GM13977 (cell line): ENCODE measurements at regions not wholly inside any gene's neighbourhood (a gene's known extent, or its start where the extent isn't known, plus 50 kb on each side); places are given as distances from the start of the nearest gene placed in this dataset.

Experiments
- DNase-seq: peaks from one replicate; pipeline ENCODE4 v3.0.0; 2012; ENCODE audit warnings: low spot score
- in situ Hi-C: fragments of 300-500 bp; cut with MboI; formaldehyde crosslinking; loops from one replicate; pipeline ENCODE4 v1.12.0; 2022; ENCODE audit warnings: low sequenced_read_pairs, low pct_unique_long_range_greater_than_20kb, mixed read lengths, inconsistent platforms; ENCODE audit not compliant: unreplicated experiment
- TF ChIP-seq, protein P1 (sequence below): IDR thresholded peaks from 2 replicates; pipeline ENCODE4 v1.5.1; 2012; ENCODE audit warnings: mild to moderate bottlenecking, control low read depth; ENCODE audit not compliant: insufficient read depth; ENCODE audit errors: extremely low read depth, missing control alignments

DNA sequence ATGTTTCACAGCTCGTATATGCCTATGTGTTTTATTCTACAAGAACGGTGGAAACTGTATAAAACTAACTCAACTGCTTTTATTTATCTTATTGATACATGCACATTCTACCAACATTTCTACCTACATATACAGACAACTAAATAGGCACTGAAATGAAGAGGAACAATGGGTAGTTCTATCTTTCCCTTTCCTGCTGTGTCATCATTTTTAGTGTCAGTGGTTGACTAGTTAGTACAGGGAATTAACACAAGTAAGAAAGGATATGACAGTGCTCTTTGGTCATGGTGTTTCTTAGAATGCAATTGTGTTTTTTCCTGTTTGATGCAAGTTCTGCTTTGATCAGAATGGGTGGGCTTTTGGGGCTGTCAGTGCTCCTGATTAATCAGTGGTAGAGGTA, 293.8 kb upstream of the CTSO start:
- TF ChIP-seq, protein P1, sequence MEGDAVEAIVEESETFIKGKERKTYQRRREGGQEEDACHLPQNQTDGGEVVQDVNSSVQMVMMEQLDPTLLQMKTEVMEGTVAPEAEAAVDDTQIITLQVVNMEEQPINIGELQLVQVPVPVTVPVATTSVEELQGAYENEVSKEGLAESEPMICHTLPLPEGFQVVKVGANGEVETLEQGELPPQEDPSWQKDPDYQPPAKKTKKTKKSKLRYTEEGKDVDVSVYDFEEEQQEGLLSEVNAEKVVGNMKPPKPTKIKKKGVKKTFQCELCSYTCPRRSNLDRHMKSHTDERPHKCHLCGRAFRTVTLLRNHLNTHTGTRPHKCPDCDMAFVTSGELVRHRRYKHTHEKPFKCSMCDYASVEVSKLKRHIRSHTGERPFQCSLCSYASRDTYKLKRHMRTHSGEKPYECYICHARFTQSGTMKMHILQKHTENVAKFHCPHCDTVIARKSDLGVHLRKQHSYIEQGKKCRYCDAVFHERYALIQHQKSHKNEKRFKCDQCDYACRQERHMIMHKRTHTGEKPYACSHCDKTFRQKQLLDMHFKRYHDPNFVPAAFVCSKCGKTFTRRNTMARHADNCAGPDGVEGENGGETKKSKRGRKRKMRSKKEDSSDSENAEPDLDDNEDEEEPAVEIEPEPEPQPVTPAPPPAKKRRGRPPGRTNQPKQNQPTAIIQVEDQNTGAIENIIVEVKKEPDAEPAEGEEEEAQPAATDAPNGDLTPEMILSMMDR, result no peak
- in situ Hi-C loops, result no loop called here
- DNase-seq, result no peak

DNA sequence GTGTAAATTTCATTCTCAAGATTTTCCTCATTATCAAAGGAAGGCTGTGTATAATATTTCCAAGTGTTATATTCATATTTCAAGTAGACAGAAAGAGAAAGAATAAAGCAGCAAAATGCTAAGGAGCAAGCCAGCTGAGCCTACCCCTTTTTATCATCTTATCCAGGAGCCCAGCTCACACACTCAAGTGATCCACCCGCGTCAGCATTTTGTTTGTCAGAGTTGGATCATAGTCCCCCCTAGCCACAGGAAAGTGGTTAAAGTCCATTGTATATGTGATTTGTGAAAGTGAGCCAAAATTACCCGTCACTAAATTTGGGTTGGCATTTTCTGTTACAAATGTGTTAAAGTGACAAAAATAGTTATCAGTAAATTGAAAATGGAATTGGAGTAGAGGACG, 289.3 kb upstream of the CTSO start:
- in situ Hi-C loops, result no loop called here
- TF ChIP-seq, protein P1, result no peak

DNA sequence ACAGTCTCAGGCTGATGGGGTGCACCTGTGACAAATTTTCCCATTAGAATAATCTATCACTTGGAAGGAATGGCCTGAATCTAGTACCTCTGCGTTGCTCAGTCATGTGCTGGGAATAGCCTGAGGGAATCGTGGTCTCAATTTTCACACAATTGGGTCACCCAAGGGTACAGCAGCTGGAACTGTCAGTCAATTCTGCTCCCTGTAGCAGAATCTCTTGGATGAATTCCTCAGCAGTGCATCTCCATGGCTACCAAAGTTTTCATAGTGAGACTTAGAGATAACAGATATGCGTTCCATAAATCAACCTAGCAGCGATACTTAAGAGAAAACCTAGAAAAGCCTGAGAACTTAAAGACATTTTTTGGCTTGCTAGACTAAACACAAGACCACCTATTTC, 288.7 kb upstream of the CTSO start:
- in situ Hi-C loops, result no loop called here
- no peak for DNase-seq

More for the DNA sequence above, 289.3 kb upstream of the CTSO start:
- DNase-seq, result no peak

DNA sequence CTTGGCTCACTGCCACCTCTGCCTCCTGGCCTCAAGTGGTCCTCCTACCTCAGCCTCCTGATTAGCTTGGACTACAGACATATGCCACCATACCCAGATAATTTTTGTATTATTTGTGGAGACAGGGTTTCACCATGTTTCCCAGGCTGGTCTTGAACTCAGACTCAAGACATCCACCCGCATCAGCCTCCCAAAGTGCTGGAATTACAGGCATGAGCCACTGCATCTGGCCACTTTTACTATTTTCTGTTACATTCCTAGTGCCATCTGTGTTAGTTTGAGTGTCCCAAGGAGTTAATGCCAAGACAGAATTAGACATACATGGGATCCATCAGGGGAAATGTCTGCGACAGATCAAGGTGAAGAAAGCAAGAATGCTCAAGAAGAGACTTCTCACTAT, 288.2 kb upstream of the CTSO start:
- in situ Hi-C loops, result no loop called here
- TF ChIP-seq, protein P1, result no peak
- DNase-seq, result no peak

More for the DNA sequence above, 288.7 kb upstream of the CTSO start:
- TF ChIP-seq, protein P1, result no peak

DNA sequence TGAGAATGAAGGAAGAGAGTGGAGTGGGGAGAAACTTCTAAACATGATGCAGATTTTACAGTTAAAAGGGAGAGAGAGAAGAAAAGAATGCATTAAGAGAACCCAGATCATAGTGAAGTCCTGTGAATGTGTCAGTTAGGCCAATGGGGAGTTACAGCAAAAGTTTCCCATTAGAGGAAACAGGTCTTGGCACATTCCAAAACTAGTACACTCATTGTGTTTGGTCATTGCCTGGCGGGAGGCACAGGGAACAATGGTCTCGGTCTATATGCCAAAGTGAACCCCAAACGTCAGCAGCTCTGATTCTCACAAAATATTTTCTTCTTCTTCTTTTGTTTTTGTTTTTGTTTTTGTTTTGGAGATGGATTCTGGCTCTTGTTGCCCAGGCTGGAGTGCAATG, 284.5 kb upstream of the CTSO start:
- in situ Hi-C loops, result no loop called here
- DNase-seq, result no peak
- TF ChIP-seq, protein P1, result no peak

- DNase-seq, result no peak
- TF ChIP-seq, protein P1, result no peak
Observed at GRCh38 chr4:156237231-156237630, 283.6 kb upstream of the CTSO start.

DNA sequence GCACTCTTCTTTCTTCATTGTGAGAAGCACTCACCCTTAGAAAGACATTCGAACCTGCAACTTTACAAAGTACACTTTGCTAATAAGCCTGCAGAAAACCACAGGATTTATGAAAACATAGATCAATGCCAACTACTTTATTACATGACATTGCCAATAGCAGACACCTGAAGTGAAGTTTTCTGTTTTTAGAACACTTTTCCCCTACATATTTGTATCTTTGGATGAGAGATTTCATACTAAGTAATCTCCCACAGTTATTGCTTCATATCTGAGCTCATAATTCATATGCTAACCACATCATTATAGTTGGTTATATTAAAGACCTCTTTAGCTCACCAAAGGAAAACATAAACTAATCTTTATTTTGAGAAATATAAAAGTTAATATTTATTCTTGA, 276.5 kb upstream of the CTSO start:
- TF ChIP-seq, protein P1, result no peak
- in situ Hi-C loops, result no loop called here
- DNase-seq, result no peak

More at GRCh38 chr4:156237231-156237630, 283.6 kb upstream of the CTSO start:
- in situ Hi-C loops, result no loop called here
